ENCODE measurements at regions not wholly inside any gene's neighbourhood (a gene's known extent, or its start where the extent isn't known, plus 50 kb on each side); places are given as distances from the start of the nearest gene placed in this dataset.
A peak's percentile ranks its signal among the peaks of the same experiment; 100 is the strongest.

- H3K27me3 Mint-ChIP-seq, result peaks cover 2% of the 10 kb centered on the region
- DNase-seq (peak; percentile 12), ATAC-seq (no peak)
- H3K4me3 Mint-ChIP-seq, result no peak overlapping the region
- H3K9me3 Mint-ChIP-seq (ENCODE audit: low read depth), result no peaks in the 10 kb centered on the region
- H3K36me3 Mint-ChIP-seq, result no peaks in the 10 kb centered on the region
- CTCF ChIA-PET, result interaction anchor here (0.9 kb wide), 1 partner anchor 28 kb away, joined by 3 read pairs; no protein-coding TSS in a partner anchor
- H3K4me1 Mint-ChIP-seq, result peaks cover 10% of the 10 kb centered on the region
- H3K27ac Mint-ChIP-seq, result no peak overlapping the region
Measured at GRCh38 chr2:126748188-126748760, 92.3 kb downstream of the GYPC start.

GRCh38 chr2:126748929-126749518 lies 93.1 kb downstream of the GYPC start:
- H3K9me3 Mint-ChIP-seq (ENCODE audit: low read depth), result no peaks in the 10 kb centered on the region
- H3K4me1 Mint-ChIP-seq, result peaks cover 10% of the 10 kb centered on the region
- DNase-seq (peak; percentile 38), ATAC-seq (no peak)
- peaks cover 2% of the 10 kb centered on the region for H3K27me3 Mint-ChIP-seq
- no peak overlapping the region for H3K4me3 Mint-ChIP-seq
- CTCF ChIA-PET, result interaction anchor here (0.9 to 2.2 kb wide), 3 partner anchors 28 to 221 kb away, joined by 3 to 12 read pairs (median 4); no protein-coding TSS in a partner anchor
- no peaks in the 10 kb centered on the region for H3K36me3 Mint-ChIP-seq
- no peak overlapping the region for H3K27ac Mint-ChIP-seq

GRCh38 chr2:126749537-126749936 lies 93.6 kb downstream of the GYPC start:
- Mint-ChIP-seq H3K36me3 (no peaks in the 10 kb centered on the region), H3K27ac (no peak overlapping the region), H3K27me3 (peaks cover 2% of the 10 kb centered on the region), H3K4me1 (peaks cover 15% of the 10 kb centered on the region), H3K9me3 (ENCODE audit: low read depth) (no peaks in the 10 kb centered on the region), H3K4me3 (no peak overlapping the region)
- DNase-seq (peak; percentile 40), ATAC-seq (peak; percentile 33)
- CTCF ChIA-PET, result interaction anchor here (1.1 to 2.2 kb wide), 2 partner anchors 27 to 222 kb away, joined by 4 to 12 read pairs; no protein-coding TSS in a partner anchor

- DNase-seq (peak; percentile 12), ATAC-seq (no peak)
- no peaks in the 10 kb centered on the region for H3K9me3 Mint-ChIP-seq (ENCODE audit: low read depth)
- H3K27ac Mint-ChIP-seq, result no peak overlapping the region
- H3K36me3 Mint-ChIP-seq, result no peaks in the 10 kb centered on the region
- CTCF ChIA-PET, result interaction anchor here (2.2 kb wide), 1 partner anchor 223 kb away, joined by 12 read pairs; no protein-coding TSS in a partner anchor
- peaks cover 17% of the 10 kb centered on the region for H3K4me1 Mint-ChIP-seq
- no peak overlapping the region for H3K4me3 Mint-ChIP-seq
- H3K27me3 Mint-ChIP-seq, result peaks cover 2% of the 10 kb centered on the region
Measured at GRCh38 chr2:126750506-126750905, 94.5 kb downstream of the GYPC start.

GRCh38 chr2:126751477-126751876 lies 95.5 kb downstream of the GYPC start:
- H3K27me3 Mint-ChIP-seq, result peaks cover 4% of the 10 kb centered on the region
- CTCF ChIA-PET, result no interaction called here
- no peak for DNase-seq
- H3K4me3 Mint-ChIP-seq, result no peak overlapping the region
- ATAC-seq, result no peak
- no peaks in the 10 kb centered on the region for H3K9me3 Mint-ChIP-seq (ENCODE audit: low read depth)
- peaks cover 17% of the 10 kb centered on the region for H3K4me1 Mint-ChIP-seq
- H3K27ac Mint-ChIP-seq, result no peak overlapping the region
- H3K36me3 Mint-ChIP-seq, result no peaks in the 10 kb centered on the region

GRCh38 chr2:126752876-126753275 lies 96.9 kb downstream of the GYPC start:
- Mint-ChIP-seq H3K4me3 (no peak overlapping the region), H3K4me1 (peaks cover 17% of the 10 kb centered on the region), H3K9me3 (ENCODE audit: low read depth) (no peaks in the 10 kb centered on the region), H3K27ac (no peak overlapping the region), H3K27me3 (peaks cover 11% of the 10 kb centered on the region), H3K36me3 (peaks cover 1% of the 10 kb centered on the region)
- ATAC-seq (no peak), DNase-seq (peak; percentile 12)
- CTCF ChIA-PET, result interaction anchor here (0.6 kb wide), 1 partner anchor 517 kb away, joined by 4 read pairs; no protein-coding TSS in a partner anchor

- H3K27ac Mint-ChIP-seq, result no peak overlapping the region
- CTCF ChIA-PET, result interaction anchor here (0.6 kb wide), 1 partner anchor 516 kb away, joined by 4 read pairs; no protein-coding TSS in a partner anchor
- ATAC-seq, result no peak
Measured at GRCh38 chr2:126753501-126754212, 97.7 kb downstream of the GYPC start.

GRCh38 chr2:126754240-126755004 lies 98.5 kb downstream of the GYPC start:
- H3K9me3 Mint-ChIP-seq (ENCODE audit: low read depth), result no peaks in the 10 kb centered on the region
- H3K36me3 Mint-ChIP-seq, result peaks cover 1% of the 10 kb centered on the region
- peak; percentile 34 for DNase-seq
- H3K4me1 Mint-ChIP-seq, result peaks cover 10% of the 10 kb centered on the region
- no peak for ATAC-seq
- H3K27ac Mint-ChIP-seq, result no peak overlapping the region
- CTCF ChIA-PET, result interaction anchor here (1.1 kb wide), 1 partner anchor 22 kb away, joined by 4 read pairs; no protein-coding TSS in a partner anchor
- H3K27me3 Mint-ChIP-seq, result peaks cover 9% of the 10 kb centered on the region
- H3K4me3 Mint-ChIP-seq, result no peak overlapping the region

More at GRCh38 chr2:126753501-126754212, 97.7 kb downstream of the GYPC start:
- Mint-ChIP-seq H3K4me3 (no peak overlapping the region), H3K9me3 (ENCODE audit: low read depth) (no peaks in the 10 kb centered on the region), H3K27me3 (peaks cover 9% of the 10 kb centered on the region), H3K36me3 (peaks cover 1% of the 10 kb centered on the region), H3K4me1 (peaks cover 17% of the 10 kb centered on the region)
- DNase-seq, result peak; percentile 31

GRCh38 chr2:126756125-126756524 lies 100.2 kb downstream of the GYPC start:
- DNase-seq, result peak; percentile 11

GRCh38 chr2:126761256-126761980 lies 105.5 kb downstream of the GYPC start:
- ATAC-seq, result no peak
- H3K27ac Mint-ChIP-seq, result peak overlapping the region; percentile 79
- peak; percentile 28 for DNase-seq
- no peaks in the 10 kb centered on the region for H3K9me3 Mint-ChIP-seq (ENCODE audit: low read depth)
- H3K36me3 Mint-ChIP-seq, result peaks cover 5% of the 10 kb centered on the region
- CTCF ChIA-PET, result interaction anchor here (1.7 to 2.3 kb wide), 3 partner anchors 15 to 233 kb away, joined by 5 to 18 read pairs (median 6); no protein-coding TSS in a partner anchor
- peaks cover 22% of the 10 kb centered on the region for H3K27me3 Mint-ChIP-seq
- H3K4me3 Mint-ChIP-seq, result no peak overlapping the region
- H3K4me1 Mint-ChIP-seq, result peaks cover 29% of the 10 kb centered on the region

More at GRCh38 chr2:126756125-126756524, 100.2 kb downstream of the GYPC start:
- Mint-ChIP-seq H3K4me3 (no peak overlapping the region), H3K4me1 (peaks cover 10% of the 10 kb centered on the region), H3K36me3 (peaks cover 1% of the 10 kb centered on the region), H3K27me3 (peaks cover 9% of the 10 kb centered on the region), H3K27ac (no peak overlapping the region), H3K9me3 (ENCODE audit: low read depth) (no peaks in the 10 kb centered on the region)
- CTCF ChIA-PET, result interaction anchor here (1.5 kb wide), 1 partner anchor 228 kb away, joined by 4 read pairs; no protein-coding TSS in a partner anchor
- ATAC-seq, result no peak

GRCh38 chr2:126761981-126762878 lies 106.3 kb downstream of the GYPC start:
- DNase-seq (peak; percentile 87), ATAC-seq (peak; percentile 92)
- peaks cover 28% of the 10 kb centered on the region for H3K27me3 Mint-ChIP-seq
- peak overlapping the region; percentile 34 for H3K4me3 Mint-ChIP-seq
- H3K27ac Mint-ChIP-seq, result peak overlapping the region; percentile 79
- peaks cover 4% of the 10 kb centered on the region for H3K36me3 Mint-ChIP-seq
- no peaks in the 10 kb centered on the region for H3K9me3 Mint-ChIP-seq (ENCODE audit: low read depth)
- CTCF ChIA-PET, result interaction anchor here (1.7 to 2.2 kb wide), 2 partner anchors 14 to 234 kb away, joined by 5 to 18 read pairs; no protein-coding TSS in a partner anchor
- H3K4me1 Mint-ChIP-seq, result peaks cover 29% of the 10 kb centered on the region

Data from activated CD8-positive, alpha-beta memory T cell treated with anti-CD3 and anti-CD28 coated beads, Interleukin-2, amount 10 ng/mL, durations not matched to agents 7 days and 5 days (primary cell).